ENCODE measurements at regions not wholly inside any gene's neighbourhood (a gene's known extent, or its start where the extent isn't known, plus 50 kb on each side); places are given as distances from the start of the nearest gene placed in this dataset.

DNA sequence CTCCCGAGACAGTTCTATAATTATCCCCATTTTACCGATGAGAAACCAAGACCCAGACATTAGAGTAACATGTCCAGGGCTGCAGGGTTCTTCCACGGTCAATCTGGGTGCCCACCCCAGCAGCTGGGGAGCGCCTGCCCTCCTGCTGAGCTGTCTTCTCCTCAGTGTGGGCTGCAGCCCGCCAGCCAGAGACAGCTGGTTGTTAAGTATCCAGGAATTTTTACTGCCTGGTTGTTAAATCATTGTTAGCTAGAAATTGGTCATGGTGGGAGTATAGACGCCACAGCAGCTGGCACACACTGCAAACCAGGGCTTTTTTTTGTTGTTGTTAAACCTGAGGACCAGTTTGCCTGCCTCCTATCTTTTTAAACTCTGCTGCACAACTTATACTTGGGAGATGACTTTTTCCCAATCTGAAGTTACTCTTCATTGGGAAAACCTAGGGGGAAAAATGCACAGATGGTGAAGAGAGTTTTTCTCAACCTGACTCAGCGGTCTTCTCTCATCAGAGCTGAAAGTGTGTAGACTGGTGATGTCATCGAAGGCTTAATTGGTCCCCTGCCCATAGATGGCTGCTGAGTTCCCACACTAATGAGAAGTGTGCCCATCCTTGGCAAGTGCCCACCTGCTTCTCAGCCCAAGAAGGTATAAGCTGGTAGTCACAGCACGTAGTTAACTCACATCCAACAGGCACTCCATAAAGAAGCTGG, 208.6 kb downstream of the DRD1 start:
- no peak for DNase-seq

- no peak for DNase-seq
These were observed 213.7 kb downstream of the DRD1 start for GRCh38 chr5:175230299-175230698.

- DNase-seq = no peak
These were observed 217.5 kb downstream of the DRD1 start for GRCh38 chr5:175226506-175226905.

DNA sequence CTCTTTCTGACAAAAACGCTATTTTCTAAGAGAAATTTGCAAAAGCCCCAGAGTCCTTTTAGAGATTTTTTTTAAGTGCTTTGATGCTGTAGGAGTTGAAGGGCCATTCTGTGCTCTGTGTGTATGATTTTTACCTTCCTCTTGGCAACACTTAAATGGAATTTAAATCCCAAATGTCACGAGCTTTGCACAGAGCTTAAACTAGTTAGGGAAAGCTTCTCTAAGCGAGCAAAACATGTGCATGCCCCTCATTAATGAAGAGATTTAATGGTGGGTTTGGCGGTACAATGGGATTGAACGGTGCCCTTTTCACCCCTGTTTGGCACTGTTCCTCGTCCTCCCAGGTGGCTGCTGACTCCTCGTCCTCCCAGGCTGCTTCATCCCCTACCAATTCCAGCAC, 220.7 kb downstream of the DRD1 start:
- no peak for DNase-seq

DNA sequence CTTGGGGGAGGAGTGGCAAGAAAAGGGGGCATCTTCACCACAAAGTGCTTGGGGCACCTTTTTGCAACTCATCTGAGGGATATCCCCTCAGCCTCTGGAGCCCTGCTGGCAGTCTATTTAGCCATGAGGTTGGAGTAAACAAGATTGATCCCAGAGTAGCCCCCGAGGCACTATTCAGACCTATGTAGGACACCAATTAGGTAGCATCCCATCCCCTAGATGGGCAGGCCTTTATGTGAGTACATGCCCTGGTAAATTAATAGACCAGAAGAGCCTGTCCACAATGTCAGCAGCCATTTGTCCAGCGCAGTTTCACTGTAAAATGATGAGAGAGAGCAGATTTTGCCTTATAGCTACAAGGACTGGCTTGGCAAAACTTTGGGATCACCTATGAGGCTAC, 221.4 kb downstream of the DRD1 start:
- no peak for DNase-seq

GRCh38 chr5:175220549-175220948, 223.4 kb downstream of the DRD1 start:
- no peak for DNase-seq

GRCh38 chr5:175219366-175219765, 224.6 kb downstream of the DRD1 start:
- no peak for DNase-seq

GRCh38 chr5:175216991-175217390, 227.0 kb downstream of the DRD1 start:
- no peak for DNase-seq

DNA sequence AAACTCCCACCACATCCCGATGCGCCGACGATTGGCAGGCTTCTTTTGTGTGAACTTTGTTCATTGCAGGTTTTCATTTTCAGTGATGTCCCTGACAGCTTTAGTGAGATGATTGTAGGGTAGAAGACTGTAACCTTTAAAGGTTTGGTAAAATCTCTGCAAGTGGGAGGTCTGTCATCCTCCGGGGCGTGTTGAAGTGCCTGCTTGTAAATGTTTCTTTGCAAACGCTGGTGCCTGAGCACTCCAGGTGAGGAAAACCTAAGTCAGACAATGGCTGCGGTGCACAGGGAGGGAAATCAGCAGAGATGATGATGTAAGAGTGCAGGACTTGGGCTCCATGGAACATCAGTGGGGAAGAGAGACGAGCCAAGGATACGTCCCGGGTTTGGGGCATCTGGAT, 228.1 kb downstream of the DRD1 start:
- no peak for DNase-seq

DNA sequence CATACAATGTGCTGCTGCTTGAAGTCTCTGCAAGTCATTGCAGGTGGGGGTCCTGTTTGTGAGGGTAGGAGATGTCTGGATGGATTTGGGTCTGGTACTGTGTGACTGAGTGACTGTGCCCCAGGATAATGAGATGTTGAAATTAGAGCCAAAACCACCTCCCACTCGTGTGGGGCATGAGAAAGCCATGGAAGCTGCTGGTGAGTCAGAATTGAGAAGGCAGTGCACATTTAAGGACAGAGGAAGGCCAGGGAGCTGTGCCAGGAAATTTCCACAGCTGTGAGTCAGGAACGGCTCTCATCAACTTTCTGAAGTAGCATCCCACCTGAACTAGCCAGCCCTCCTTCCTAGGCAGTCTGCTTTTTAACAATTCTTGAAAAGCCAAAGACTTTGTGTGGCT, 229.8 kb downstream of the DRD1 start:
- no peak for DNase-seq

GRCh38 chr5:175211956-175212756, 231.8 kb downstream of the DRD1 start:
- no peak for DNase-seq

- no peak for DNase-seq
These were observed 236.5 kb downstream of the DRD1 start for GRCh38 chr5:175207321-175208040.

GRCh38 chr5:175206669-175207068, 237.3 kb downstream of the DRD1 start:
- no peak for DNase-seq

DNA sequence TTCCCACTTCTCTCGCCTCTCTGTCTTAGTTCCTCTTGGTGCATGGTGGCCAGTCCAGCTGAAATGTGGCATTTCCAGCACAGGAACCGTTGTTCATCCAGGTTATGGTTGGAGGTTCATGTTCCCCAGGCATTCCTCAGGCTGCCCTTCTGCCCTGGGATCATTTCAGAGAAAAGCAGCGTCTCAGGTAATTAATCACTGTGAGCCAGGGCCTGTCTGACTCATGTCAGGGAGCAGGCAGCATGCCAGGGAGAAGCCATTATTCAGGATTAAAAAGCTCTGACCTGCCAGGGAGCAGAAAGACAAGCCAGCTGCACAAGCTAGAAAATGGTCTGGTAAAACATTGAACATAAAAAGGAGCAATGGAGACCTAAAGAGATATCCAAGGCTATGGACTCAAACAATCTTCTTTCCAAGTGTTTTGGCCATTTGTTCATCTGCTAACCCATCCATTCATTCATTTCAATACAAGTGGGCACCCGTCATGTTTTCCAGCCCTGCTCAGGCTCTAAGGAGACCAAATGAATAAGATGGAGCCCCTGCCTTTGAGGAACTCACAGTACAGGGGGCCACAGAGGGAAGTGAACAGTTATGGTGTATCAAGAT, 241.4 kb downstream of the DRD1 start:
- DNase-seq = no peak

DNA sequence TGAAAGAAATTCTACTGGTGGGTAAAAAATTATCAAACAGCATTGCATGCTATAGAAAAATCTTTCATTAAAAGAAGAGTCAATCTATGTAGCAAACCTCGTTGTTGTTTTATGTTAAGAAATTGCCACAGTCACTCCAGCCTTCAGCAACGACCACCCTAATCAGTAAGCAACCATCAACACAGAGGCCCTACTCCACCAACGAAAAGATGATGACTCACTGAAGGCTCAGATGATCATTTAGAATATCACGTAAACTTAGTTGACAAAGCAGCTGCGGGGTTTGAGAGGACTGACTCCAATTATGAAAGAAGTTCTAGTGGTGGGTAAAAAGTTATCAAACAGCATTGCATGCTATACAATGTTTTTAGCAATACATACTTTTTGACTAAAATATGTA, 242.6 kb downstream of the DRD1 start:
- DNase-seq = no peak

DNA sequence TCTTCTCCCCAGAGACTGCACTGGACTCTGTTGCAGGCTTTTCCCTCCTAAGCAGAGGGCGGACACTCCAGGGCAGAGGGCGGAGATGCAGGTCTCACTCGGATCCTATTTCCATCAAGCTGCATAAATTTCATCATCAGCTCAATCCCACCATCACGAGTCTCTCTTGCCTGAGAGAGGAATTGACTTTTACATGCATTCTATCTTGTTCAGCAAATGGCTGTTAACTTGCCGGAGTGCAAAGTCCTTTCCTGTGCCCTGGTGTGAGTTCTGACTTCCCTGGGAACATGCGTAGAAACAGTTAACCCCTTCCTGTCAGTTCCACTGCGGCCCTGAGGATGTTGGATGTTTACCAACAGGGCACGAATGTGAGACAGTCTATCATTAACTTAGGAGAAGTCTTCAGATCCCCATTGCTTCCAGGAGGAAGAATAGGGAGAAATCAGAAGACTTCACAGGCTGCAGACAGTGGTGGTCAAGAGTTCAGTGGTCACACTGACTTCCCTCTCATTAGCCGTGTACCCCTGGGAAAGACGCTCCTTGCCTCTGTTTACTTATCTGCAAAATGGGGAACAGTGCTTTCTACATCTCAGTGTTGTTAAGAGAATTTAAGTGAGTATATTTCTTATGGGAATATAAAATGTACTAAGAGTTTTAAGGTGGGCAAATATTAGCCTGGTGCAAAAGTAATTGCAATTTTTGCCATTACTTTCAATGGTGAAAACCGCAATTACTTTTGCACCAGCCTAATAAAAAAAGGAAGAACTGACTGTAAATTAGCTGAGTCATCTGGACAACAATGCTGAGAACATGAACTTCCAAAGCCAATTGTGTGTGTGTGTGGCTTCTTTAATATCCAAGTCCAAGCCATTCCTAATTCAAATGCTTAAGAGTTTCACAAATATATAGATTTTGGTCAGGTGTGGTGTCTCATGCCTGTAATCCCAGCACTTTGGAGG, 248.0 kb downstream of the DRD1 start:
- DNase-seq = no peak

DNA sequence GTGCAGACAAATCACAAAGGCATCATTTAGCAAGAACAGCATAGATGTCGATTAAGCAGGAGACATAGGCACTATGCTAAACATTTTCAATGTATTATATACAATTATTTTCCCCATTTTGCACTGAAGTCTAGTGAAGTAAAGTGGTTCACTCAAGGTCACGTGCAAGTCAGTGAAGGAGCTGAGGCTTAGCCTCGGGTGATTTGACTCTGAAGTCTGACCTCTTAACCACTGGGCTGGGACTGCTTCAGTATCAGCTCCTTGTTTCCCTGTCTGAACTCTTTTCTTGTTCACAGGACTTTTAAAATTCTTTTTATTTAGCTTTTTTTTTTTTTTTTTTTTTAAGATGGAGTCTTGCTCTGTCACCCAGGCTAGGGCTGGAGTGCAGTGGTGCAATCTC, 262.7 kb downstream of the DRD1 start:
- no peak for DNase-seq

DNA sequence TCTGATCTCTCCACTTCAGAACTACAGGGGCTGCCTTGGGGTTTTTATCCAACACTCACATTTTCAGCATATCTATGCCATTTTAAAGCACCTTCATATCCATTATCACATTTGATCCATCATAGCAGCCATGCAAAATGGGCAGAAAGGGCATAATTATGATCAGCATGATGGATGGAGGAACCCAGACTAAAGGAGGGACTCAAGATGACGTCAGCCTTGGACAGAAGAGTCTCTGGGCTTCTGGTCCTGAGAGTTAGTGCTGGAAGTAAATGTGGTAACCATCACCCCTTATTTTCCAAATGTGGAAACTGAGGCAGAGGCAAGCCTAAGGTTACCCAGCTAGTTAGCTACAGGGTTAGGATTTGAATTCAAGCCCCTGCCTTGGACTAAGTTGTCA, 273.1 kb downstream of the DRD1 start:
- no peak for DNase-seq

- DNase-seq = no peak
These were observed 275.0 kb downstream of the DRD1 start for GRCh38 chr5:175168882-175169507.

DNA sequence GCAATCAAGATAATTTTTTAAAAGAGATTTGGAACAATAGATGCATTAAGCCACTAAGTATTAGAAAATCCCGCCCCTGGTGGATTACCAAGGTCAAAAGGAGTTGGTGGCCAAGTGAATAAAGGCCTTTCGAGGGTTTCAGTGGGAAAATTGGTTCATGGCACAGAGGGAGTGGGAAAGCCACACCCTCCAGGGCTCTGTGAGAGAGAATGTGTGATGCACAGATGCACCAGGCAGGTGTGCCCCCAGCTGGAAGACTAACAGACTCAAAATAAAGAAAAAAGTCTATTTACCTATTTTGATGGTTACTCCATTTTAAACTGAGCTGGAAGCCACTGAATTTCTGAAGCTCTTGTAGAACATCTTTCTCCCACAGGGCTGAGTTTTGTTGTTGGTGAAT, 278.0 kb downstream of the DRD1 start:
- no peak for DNase-seq

DNA sequence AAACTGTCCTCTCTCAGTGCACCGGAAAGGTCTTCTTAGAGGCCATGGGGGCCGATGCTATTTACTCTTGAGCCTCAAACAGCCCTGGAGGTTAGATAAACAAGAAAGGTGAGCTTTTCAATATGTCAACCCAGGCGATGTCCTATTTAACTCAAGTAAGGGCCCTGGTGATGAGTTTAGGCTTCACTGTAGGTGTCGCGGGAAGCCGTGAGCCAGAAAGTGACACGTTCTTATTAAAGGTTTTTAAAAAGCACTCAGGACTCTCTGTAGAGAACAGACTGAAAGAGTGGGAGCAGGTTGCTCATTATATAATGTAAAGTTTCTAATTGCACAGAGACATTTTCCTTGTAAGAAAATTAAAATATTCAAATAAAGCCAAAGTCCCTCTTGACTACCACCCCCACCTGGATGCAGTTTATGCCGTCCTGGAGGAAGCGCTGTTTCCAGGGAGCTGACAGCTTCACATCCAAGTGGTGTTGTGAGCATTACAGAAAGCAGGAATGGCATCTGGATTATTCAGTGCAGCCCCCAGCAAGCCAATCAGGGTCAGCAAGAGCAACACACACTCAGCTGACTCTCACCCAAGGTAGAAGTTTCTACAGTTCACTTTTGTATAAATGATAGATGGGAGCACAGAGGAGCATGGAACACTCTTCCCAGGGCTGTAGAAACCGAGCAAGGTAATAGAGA, 280.3 kb downstream of the DRD1 start:
- no peak for DNase-seq
